ENCODE measurements at regions not wholly inside any gene's neighbourhood (a gene's known extent, or its start where the extent isn't known, plus 50 kb on each side); places are given as distances from the start of the nearest gene placed in this dataset.

- no peak overlapping the region for H3K4me3 ChIP-seq (replicated peaks in 1 of 3; ENCODE audit: insufficient read depth in 1 of 3, low read depth in 2 of 3, low read length in 3 of 3)
- no peak overlapping the region for H3K4me2 ChIP-seq (ENCODE audit: low read depth, low read length)
- no peak for ATAC-seq
- H3K9me3 ChIP-seq (ENCODE audit: low read length): peaks cover 24% of the 10 kb centered on the region; the same call in 1 of the 2 replicates
- no peaks in the 10 kb centered on the region for H3K79me2 ChIP-seq (ENCODE audit: insufficient read depth, low read length)
- in situ Hi-C loops (cut with HindIII; ENCODE audit: extremely low pct_ligation_motif_present, low pct_unique_long_range_greater_than_20kb) (no loop called here), intact Hi-C loops (cut with micrococcal nuclease; ENCODE audit: unreplicated experiment) (no loop called here)
- H3K27me3 ChIP-seq (ENCODE audit: control insufficient read depth in 1 of 2, insufficient read depth in 2 of 2, low read length in 2 of 2): no peaks in the 10 kb centered on the region
- WGBS (ENCODE audit: low lambda C conversion rate): 5% methylated on average over 4 of the region's 4 CpGs
- no peak overlapping the region for H3K27ac ChIP-seq (ENCODE audit: extremely low read length, insufficient read depth, low read length)
- no peaks in the 10 kb centered on the region for H3K36me3 ChIP-seq (replicated peaks in 1 of 2; ENCODE audit: control insufficient read depth in 1 of 2, insufficient read depth in 2 of 2, low read length in 2 of 2)
- no peak for FAIRE-seq
- no peaks in the 10 kb centered on the region for H3K4me1 ChIP-seq (ENCODE audit: insufficient read depth, low read length)
- ChIA-PET POLR2A (no interaction called here), CTCF (ENCODE audit: low intra/inter-chr PET ratio, low total read pairs) (no interaction called here)
- no TSS peak for BruUV-seq (replicated peaks)
- DNase-seq (ENCODE audit: low spot score): no peak
- H3K9ac ChIP-seq (ENCODE audit: insufficient read depth, low read depth, low read length): no peak overlapping the region
- H2AFZ ChIP-seq (ENCODE audit: low read length): no peak overlapping the region
- no peaks in the 10 kb centered on the region for H4K20me1 ChIP-seq (ENCODE audit: insufficient read depth, low read length)
- TF ChIP-seq ZFAT (CRISPR knock-in tag; conservative IDR thresholded peaks at IDR 0.05) (no peak), ZNF143 (CRISPR knock-in tag; IDR thresholded peaks at IDR 0.05) (no peak), MED1 (CRISPR knock-in tag; IDR thresholded peaks at IDR 0.05) (no peak), ZBTB37 (CRISPR knock-in tag; IDR thresholded peaks at IDR 0.05) (no peak), ZNF24 (IDR thresholded peaks at IDR 0.05) (no peak), ZNF746 (CRISPR knock-in tag; IDR thresholded peaks at IDR 0.05) (no peak), SSRP1 (CRISPR knock-in tag; IDR thresholded peaks at IDR 0.05) (no peak)
- TF ChIP-seq, protein P1, sequence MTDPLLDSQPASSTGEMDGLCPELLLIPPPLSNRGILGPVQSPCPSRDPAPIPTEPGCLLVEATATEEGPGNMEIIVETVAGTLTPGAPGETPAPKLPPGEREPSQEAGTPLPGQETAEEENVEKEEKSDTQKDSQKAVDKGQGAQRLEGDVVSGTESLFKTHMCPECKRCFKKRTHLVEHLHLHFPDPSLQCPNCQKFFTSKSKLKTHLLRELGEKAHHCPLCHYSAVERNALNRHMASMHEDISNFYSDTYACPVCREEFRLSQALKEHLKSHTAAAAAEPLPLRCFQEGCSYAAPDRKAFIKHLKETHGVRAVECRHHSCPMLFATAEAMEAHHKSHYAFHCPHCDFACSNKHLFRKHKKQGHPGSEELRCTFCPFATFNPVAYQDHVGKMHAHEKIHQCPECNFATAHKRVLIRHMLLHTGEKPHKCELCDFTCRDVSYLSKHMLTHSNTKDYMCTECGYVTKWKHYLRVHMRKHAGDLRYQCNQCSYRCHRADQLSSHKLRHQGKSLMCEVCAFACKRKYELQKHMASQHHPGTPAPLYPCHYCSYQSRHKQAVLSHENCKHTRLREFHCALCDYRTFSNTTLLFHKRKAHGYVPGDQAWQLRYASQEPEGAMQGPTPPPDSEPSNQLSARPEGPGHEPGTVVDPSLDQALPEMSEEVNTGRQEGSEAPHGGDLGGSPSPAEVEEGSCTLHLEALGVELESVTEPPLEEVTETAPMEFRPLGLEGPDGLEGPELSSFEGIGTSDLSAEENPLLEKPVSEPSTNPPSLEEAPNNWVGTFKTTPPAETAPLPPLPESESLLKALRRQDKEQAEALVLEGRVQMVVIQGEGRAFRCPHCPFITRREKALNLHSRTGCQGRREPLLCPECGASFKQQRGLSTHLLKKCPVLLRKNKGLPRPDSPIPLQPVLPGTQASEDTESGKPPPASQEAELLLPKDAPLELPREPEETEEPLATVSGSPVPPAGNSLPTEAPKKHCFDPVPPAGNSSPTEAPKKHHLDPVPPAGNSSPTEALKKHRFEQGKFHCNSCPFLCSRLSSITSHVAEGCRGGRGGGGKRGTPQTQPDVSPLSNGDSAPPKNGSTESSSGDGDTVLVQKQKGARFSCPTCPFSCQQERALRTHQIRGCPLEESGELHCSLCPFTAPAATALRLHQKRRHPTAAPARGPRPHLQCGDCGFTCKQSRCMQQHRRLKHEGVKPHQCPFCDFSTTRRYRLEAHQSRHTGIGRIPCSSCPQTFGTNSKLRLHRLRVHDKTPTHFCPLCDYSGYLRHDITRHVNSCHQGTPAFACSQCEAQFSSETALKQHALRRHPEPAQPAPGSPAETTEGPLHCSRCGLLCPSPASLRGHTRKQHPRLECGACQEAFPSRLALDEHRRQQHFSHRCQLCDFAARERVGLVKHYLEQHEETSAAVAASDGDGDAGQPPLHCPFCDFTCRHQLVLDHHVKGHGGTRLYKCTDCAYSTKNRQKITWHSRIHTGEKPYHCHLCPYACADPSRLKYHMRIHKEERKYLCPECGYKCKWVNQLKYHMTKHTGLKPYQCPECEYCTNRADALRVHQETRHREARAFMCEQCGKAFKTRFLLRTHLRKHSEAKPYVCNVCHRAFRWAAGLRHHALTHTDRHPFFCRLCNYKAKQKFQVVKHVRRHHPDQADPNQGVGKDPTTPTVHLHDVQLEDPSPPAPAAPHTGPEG (CRISPR knock-in tag; IDR thresholded peaks at IDR 0.05): no peak
Observed at GRCh38 chr16:6144463-6144862, 1046.9 kb upstream of the EEF2KMT start.

Data from HepG2 (cell line).